GM12878 (cell line): ENCODE measurements at regions not wholly inside any gene's neighbourhood (a gene's known extent, or its start where the extent isn't known, plus 50 kb on each side); places are given as distances from the start of the nearest gene placed in this dataset.

Experiments
- ATAC-seq: fragments of 200-7000 bp; cut with Tn5 transposase; 3 replicates; pipeline ENCODE4 v1.9.1; 2020; ENCODE audit warnings: mild to moderate bottlenecking, moderate library complexity
- BruUV-seq: library from RNA; stranded (reverse); fragments of 400-500 nt; replicated peaks from 2 replicates; lab custom pipeline; 2021; lab: Mats Ljungman, UMichigan
- CTCF ChIA-PET: fragments of 300-600 bp; sonication (Branson Sonifier 250); formaldehyde crosslinking; extraction: SDS; loops from one replicate; lab custom pipeline; 2021; ENCODE audit warnings: inconsistent platforms; lab: Yijun Ruan, JAX
- POLR2A ChIA-PET: fragments of 350-600 bp; formaldehyde crosslinking; extraction: SDS; loops from one replicate; lab custom pipeline; 2021; ENCODE audit warnings: inconsistent platforms; lab: Charles Lee
- RAD21 ChIA-PET: fragments of 300-600 bp; sonication (Branson Sonifier 250); formaldehyde crosslinking; loops from one replicate; lab custom pipeline; 2023; ENCODE audit warnings: antibody characterized with exemption; ENCODE audit not compliant: unreplicated experiment; lab: Charles Lee
- SMC1A ChIA-PET: fragments of 300-600 bp; sonication (Branson Sonifier 250); formaldehyde crosslinking; loops from one replicate; lab custom pipeline; 2023; ENCODE audit not compliant: unreplicated experiment, uncharacterized antibody; lab: Charles Lee
- DNase-seq: peaks from one replicate; pipeline ENCODE4 v3.0.0-alpha.2; 2011; ENCODE audit warnings: low read depth, low spot score
- FAIRE-seq: peaks from 3 replicates; lab custom pipeline; 2011; peaks lifted over from hg19 to GRCh38; lab: Jason Lieb, UNC
- H2AFZ ChIP-seq: 2 replicates; pipeline ENCODE4 v1.6.0; 2011; ENCODE audit warnings: low read depth, low read length, control low read depth; ENCODE audit not compliant: control insufficient read depth
- H3K27ac ChIP-seq: 2 replicates; pipeline ENCODE4 v1.5.1; 2011; ENCODE audit warnings: control low read depth; ENCODE audit not compliant: control insufficient read depth, insufficient read depth
- H3K27me3 ChIP-seq, 2 experiments: replicated peaks in 1 of 2; 2 replicates each; pipeline versions ENCODE4 v1.6.0 to v1.6.1; 2011; ENCODE audit warnings: low read length in 1 of 2; ENCODE audit not compliant: control insufficient read depth in 2 of 2, insufficient read depth in 2 of 2
- H3K36me3 ChIP-seq, 2 experiments: 2 replicates each; pipeline ENCODE4 v1.5.1; 2011; ENCODE audit warnings: low read length in 1 of 2; ENCODE audit not compliant: control insufficient read depth in 2 of 2, insufficient read depth in 2 of 2
- H3K4me1 ChIP-seq: 2 replicates; pipeline ENCODE4 v1.6.1; 2011; ENCODE audit warnings: mild to moderate bottlenecking, low read length, moderate library complexity, mixed read lengths; ENCODE audit not compliant: control insufficient read depth, insufficient read depth
- H3K4me2 ChIP-seq: 2 replicates; pipeline ENCODE4 v1.6.0; 2011; ENCODE audit warnings: control low read depth; ENCODE audit not compliant: control insufficient read depth, insufficient read depth
- H3K4me3 ChIP-seq: fragments of 200-600 bp; sonication (generic); 2 replicates; pipeline ENCODE4 v1.5.1; 2016
- H3K79me2 ChIP-seq: 2 replicates; pipeline ENCODE4 v1.6.0; 2011; ENCODE audit warnings: low read length; ENCODE audit not compliant: control insufficient read depth, insufficient read depth
- H3K9ac ChIP-seq: 2 replicates; pipeline ENCODE4 v1.8.0; 2011; ENCODE audit warnings: low read length, control low read depth, mixed read lengths; ENCODE audit not compliant: control insufficient read depth, insufficient read depth
- H3K9me3 ChIP-seq: replicated peaks from 3 replicates; pipeline ENCODE4 v1.5.1; 2011; ENCODE audit warnings: mild to moderate bottlenecking, low read length; ENCODE audit not compliant: control insufficient read depth, insufficient read depth
- H4K20me1 ChIP-seq: 2 replicates; pipeline ENCODE4 v1.6.0; 2011; ENCODE audit not compliant: control insufficient read depth, insufficient read depth
- ATF7 ChIP-seq: fragments of 450-650 bp; IDR thresholded peaks from 2 replicates; pipeline ENCODE4 v1.6.1; 2016; ENCODE audit warnings: low read depth, mild to moderate bottlenecking
- CREM ChIP-seq: IDR thresholded peaks from 2 replicates; pipeline ENCODE4 v1.6.1; 2014; ENCODE audit warnings: antibody characterized with exemption, low read depth
- POLR2AphosphoS5 ChIP-seq: IDR thresholded peaks from 2 replicates; pipeline ENCODE4 v1.6.1; 2011; ENCODE audit warnings: mild to moderate bottlenecking, low read length, inconsistent platforms
- in situ Hi-C: fragments of 300-500 bp; cut with MboI; formaldehyde crosslinking; loops from 9 replicates; pipeline ENCODE4 v1.14.3; 2018; ENCODE audit warnings: mixed read lengths
- intact Hi-C: fragments of 100-400 bp; cut with micrococcal nuclease; formaldehyde crosslinking; loops from one replicate; pipeline ENCODE4 v1.14.2; 2022; ENCODE audit not compliant: unreplicated experiment
- TF ChIP-seq, protein P1 (sequence below): fragments of 450-650 bp; IDR thresholded peaks from 2 replicates; pipeline ENCODE4 v1.6.1; 2017; ENCODE audit warnings: mild to moderate bottlenecking, moderate library complexity
- TF ChIP-seq, protein P2 (sequence below): IDR thresholded peaks from 2 replicates; pipeline ENCODE4 v1.6.1; 2011; ENCODE audit warnings: low read depth, low read length, improper control_type of control experiment, borderline replicate concordance
- TF ChIP-seq, protein P3 (sequence below): IDR thresholded peaks from 2 replicates; pipeline ENCODE4 v1.6.1; 2011; ENCODE audit warnings: mild to moderate bottlenecking, low read depth, low read length, moderate library complexity; ENCODE audit not compliant: insufficient replicate concordance

DNA sequence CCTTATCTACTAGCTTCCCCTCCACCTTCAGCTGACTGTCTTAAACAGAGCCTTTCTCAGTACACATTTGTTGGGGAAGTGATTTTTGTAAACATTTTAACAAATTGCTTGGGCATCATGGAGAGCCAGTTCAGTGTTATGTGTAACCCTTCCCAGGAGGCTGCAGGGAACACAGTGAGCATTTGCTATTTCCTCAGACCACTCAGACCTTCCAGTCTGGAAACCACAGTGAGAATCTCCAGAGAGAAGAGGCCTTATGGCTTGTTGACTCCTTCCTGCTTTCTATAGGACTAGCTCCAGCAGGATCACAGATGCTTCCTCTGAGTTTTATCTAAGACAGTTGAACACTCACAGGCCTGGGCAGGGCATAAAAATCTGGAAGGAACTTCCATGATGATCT, 409.8 kb upstream of the NPVF start:
- H3K9ac ChIP-seq: no peak overlapping the region
- TF ChIP-seq, protein P1, sequence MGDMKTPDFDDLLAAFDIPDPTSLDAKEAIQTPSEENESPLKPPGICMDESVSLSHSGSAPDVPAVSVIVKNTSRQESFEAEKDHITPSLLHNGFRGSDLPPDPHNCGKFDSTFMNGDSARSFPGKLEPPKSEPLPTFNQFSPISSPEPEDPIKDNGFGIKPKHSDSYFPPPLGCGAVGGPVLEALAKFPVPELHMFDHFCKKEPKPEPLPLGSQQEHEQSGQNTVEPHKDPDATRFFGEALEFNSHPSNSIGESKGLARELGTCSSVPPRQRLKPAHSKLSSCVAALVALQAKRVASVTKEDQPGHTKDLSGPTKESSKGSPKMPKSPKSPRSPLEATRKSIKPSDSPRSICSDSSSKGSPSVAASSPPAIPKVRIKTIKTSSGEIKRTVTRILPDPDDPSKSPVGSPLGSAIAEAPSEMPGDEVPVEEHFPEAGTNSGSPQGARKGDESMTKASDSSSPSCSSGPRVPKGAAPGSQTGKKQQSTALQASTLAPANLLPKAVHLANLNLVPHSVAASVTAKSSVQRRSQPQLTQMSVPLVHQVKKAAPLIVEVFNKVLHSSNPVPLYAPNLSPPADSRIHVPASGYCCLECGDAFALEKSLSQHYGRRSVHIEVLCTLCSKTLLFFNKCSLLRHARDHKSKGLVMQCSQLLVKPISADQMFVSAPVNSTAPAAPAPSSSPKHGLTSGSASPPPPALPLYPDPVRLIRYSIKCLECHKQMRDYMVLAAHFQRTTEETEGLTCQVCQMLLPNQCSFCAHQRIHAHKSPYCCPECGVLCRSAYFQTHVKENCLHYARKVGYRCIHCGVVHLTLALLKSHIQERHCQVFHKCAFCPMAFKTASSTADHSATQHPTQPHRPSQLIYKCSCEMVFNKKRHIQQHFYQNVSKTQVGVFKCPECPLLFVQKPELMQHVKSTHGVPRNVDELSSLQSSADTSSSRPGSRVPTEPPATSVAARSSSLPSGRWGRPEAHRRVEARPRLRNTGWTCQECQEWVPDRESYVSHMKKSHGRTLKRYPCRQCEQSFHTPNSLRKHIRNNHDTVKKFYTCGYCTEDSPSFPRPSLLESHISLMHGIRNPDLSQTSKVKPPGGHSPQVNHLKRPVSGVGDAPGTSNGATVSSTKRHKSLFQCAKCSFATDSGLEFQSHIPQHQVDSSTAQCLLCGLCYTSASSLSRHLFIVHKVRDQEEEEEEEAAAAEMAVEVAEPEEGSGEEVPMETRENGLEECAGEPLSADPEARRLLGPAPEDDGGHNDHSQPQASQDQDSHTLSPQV: no peak
- no peak for TF ChIP-seq ATF7
- TF ChIP-seq, protein P2, sequence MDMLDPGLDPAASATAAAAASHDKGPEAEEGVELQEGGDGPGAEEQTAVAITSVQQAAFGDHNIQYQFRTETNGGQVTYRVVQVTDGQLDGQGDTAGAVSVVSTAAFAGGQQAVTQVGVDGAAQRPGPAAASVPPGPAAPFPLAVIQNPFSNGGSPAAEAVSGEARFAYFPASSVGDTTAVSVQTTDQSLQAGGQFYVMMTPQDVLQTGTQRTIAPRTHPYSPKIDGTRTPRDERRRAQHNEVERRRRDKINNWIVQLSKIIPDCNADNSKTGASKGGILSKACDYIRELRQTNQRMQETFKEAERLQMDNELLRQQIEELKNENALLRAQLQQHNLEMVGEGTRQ: no peak
- TF ChIP-seq, protein P3, sequence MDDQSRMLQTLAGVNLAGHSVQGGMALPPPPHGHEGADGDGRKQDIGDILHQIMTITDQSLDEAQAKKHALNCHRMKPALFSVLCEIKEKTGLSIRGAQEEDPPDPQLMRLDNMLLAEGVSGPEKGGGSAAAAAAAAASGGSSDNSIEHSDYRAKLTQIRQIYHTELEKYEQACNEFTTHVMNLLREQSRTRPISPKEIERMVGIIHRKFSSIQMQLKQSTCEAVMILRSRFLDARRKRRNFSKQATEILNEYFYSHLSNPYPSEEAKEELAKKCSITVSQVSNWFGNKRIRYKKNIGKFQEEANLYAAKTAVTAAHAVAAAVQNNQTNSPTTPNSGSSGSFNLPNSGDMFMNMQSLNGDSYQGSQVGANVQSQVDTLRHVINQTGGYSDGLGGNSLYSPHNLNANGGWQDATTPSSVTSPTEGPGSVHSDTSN: no peak
- TF ChIP-seq CREM: no peak
- TF ChIP-seq POLR2AphosphoS5: no peak
- TF ChIP-seq, all 136 proteins: peak for 0
- no peaks in the 10 kb centered on the region for H4K20me1 ChIP-seq
- H3K27me3 ChIP-seq: peaks cover 0 to 1% of the 10 kb centered on the region in 2 experiments; a peak in 2 of 4 replicates
- DNase-seq (no peak), FAIRE-seq (no peak), ATAC-seq (no peak)
- no peak overlapping the region for H3K4me3 ChIP-seq
- no peaks in the 10 kb centered on the region for H3K9me3 ChIP-seq
- ChIA-PET SMC1A (no interaction called here), RAD21 (no interaction called here), POLR2A (no interaction called here), CTCF (no interaction called here)
- no peak overlapping the region for H3K27ac ChIP-seq
- H3K4me2 ChIP-seq: no peak overlapping the region
- H2AFZ ChIP-seq: no peak overlapping the region
- BruUV-seq: no TSS peak
- in situ Hi-C loops (no loop called here), intact Hi-C loops (no loop called here)
- H3K79me2 ChIP-seq: no peaks in the 10 kb centered on the region
- H3K36me3 ChIP-seq: no peaks in the 10 kb centered on the region
- H3K4me1 ChIP-seq: no peaks in the 10 kb centered on the region
